Peyer's patch (tissue), 4 donors: ENCODE measurements at regions not wholly inside any gene's neighbourhood (a gene's known extent, or its start where the extent isn't known, plus 50 kb on each side); places are given as distances from the start of the nearest gene placed in this dataset.
"Not testable (repeated sequence)": the region's sequence is repeated elsewhere in the genome, so short reads cannot be mapped to it uniquely, and the experiment has no call there.

Source experiments
- DNase-seq, 3 donors: peaks; one replicate each; pipeline ENCODE4 v3.0.0-alpha.2; 2017 to 2019
- H3K27ac ChIP-seq, 4 donors: fragments of 200-600 bp; sonication (generic); one replicate each; pipeline ENCODE4 v1.5.1; 2016 to 2019
- H3K27me3 ChIP-seq, 2 donors: fragments of 200-600 bp; sonication (generic); one replicate each; pipeline ENCODE4 v1.5.1; 2019
- H3K36me3 ChIP-seq, 3 donors: fragments of 200-600 bp; sonication (generic); one replicate each; pipeline ENCODE4 v1.5.1; 2016 to 2019
- H3K4me1 ChIP-seq, 4 donors: fragments of 200-600 bp; sonication (generic); one replicate each; pipeline ENCODE4 v1.5.1; 2016 to 2019
- H3K4me3 ChIP-seq, 4 donors: fragments of 200-600 bp; sonication (generic); 1 replicate in 3 of 4; 2 replicates in 1 of 4; pipeline ENCODE4 v1.5.1; 2016 to 2019; ENCODE audit warnings: mild to moderate bottlenecking in 1 of 4
- H3K9me3 ChIP-seq, 4 donors: fragments of 200-600 bp; sonication (generic); one replicate each; pipeline ENCODE4 v1.5.1; 2016 to 2019; ENCODE audit warnings: mild to moderate bottlenecking in 1 of 4
- CTCF ChIP-seq, 6 experiments: fragments of 450-650 bp in 4 of 6; fragments of 200-600 bp in 2 of 6; sonication (generic) in 1 of 6; IDR thresholded peaks; one replicate each; pipeline ENCODE4 v1.5.1; 2017 to 2019; ENCODE audit warnings: antibody characterized with exemption in 6 of 6, mild to moderate bottlenecking in 3 of 6, moderate library complexity in 1 of 6
- POLR2A ChIP-seq, 2 donors: fragments of 450-650 bp; IDR thresholded peaks; one replicate each; pipeline ENCODE4 v1.5.1; 2017; ENCODE audit warnings: antibody characterized with exemption in 2 of 2, mild to moderate bottlenecking in 2 of 2, moderate library complexity in 2 of 2

GRCh38 chr20:56776345-56776744, 147.2 kb downstream of the TFAP2C start:
- TF ChIP-seq POLR2A (IDR thresholded peaks at IDR 0.05), result no peak
- no peak for TF ChIP-seq CTCF (IDR thresholded peaks at IDR 0.05)
- Histone ChIP-seq H3K4me3 (no peak overlapping the region), H3K27me3 (no peaks in the 10 kb centered on the region), H3K4me1 (no peaks in the 10 kb centered on the region), H3K36me3 (no peaks in the 10 kb centered on the region), H3K9me3 (no peaks in the 10 kb centered on the region), H3K27ac (no peak overlapping the region)
- no peak for DNase-seq

- Histone ChIP-seq H3K4me1 (no peaks in the 10 kb centered on the region), H3K36me3 (no peaks in the 10 kb centered on the region), H3K27me3 (no peaks in the 10 kb centered on the region), H3K9me3 (no peaks in the 10 kb centered on the region), H3K4me3 (no peak overlapping the region), H3K27ac (no peak overlapping the region)
- no peak for DNase-seq
- TF ChIP-seq POLR2A (IDR thresholded peaks at IDR 0.05), result no peak
These were observed 149.7 kb downstream of the TFAP2C start for GRCh38 chr20:56778765-56779195.

DNA sequence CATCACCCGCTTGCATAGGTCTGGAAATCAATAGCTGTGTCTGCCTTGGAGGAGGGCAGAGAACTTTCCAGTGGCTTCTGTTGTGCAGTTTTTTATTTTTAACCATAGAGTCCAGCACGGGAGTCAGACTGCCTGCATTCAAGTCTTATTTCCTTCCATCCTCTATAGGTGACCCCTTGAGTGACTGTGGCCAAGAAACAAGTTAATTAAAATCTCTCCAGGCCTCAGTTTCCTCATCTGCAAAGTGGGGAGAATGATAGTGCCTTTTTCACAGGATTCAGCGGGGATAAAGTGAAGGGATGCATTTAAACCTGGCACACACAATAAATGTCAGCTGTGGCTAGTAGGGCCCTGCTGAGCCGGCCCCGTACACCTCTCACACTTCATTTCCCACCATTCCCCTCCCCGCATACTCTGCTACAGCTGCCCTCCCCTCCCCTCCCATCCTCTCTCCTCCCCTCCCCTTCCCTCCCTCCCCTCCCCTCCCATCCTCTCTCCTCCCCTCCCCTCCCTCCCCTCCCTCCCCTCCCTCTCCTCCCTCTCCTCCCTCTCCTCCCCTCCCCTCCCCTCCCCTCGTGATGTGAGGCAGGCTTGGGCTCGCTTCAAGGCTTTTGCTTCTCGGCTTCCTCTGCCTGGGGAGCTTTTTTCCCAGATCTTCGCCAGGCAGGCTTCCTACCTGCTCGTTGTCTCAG, 150.5 kb downstream of the TFAP2C start:
- H3K4me3 ChIP-seq, result no peak overlapping the region
- no peaks in the 10 kb centered on the region for H3K4me1 ChIP-seq
- H3K36me3 ChIP-seq, result no peaks in the 10 kb centered on the region
- no peak overlapping the region for H3K27ac ChIP-seq
- TF ChIP-seq CTCF (IDR thresholded peaks at IDR 0.05) (no peak), POLR2A (IDR thresholded peaks at IDR 0.05) (no peak)
- no peaks in the 10 kb centered on the region for H3K9me3 ChIP-seq
- H3K27me3 ChIP-seq, result no peaks in the 10 kb centered on the region
- DNase-seq, result no peak

- TF ChIP-seq CTCF (IDR thresholded peaks at IDR 0.05) (no peak), POLR2A (IDR thresholded peaks at IDR 0.05) (no peak)
- Histone ChIP-seq H3K36me3 (no peaks in the 10 kb centered on the region), H3K4me3 (no peak overlapping the region), H3K27me3 (no peaks in the 10 kb centered on the region), H3K9me3 (no peaks in the 10 kb centered on the region), H3K4me1 (no peaks in the 10 kb centered on the region), H3K27ac (no peak overlapping the region)
- DNase-seq, result no peak
These were observed 151.2 kb downstream of the TFAP2C start for GRCh38 chr20:56780266-56780665.

- H3K4me3 ChIP-seq, result no peak overlapping the region
- H3K9me3 ChIP-seq, result no peaks in the 10 kb centered on the region
- DNase-seq, result no peak
- no peaks in the 10 kb centered on the region for H3K27me3 ChIP-seq
- H3K27ac ChIP-seq, result no peak overlapping the region
- TF ChIP-seq CTCF (IDR thresholded peaks at IDR 0.05) (no peak), POLR2A (IDR thresholded peaks at IDR 0.05) (no peak)
- no peaks in the 10 kb centered on the region for H3K36me3 ChIP-seq
- H3K4me1 ChIP-seq, result no peaks in the 10 kb centered on the region
These were observed 152.1 kb downstream of the TFAP2C start for GRCh38 chr20:56781108-56781739.

- H3K27ac ChIP-seq, result peak overlapping the region in 1 of 4 donors; percentile 38
- H3K4me1 ChIP-seq, H3K9me3 ChIP-seq, H3K4me3 ChIP-seq, H3K36me3 ChIP-seq, DNase-seq, H3K27me3 ChIP-seq: not testable (repeated sequence)
These were observed 153.0 kb downstream of the TFAP2C start for GRCh38 chr20:56781987-56782560.

DNA sequence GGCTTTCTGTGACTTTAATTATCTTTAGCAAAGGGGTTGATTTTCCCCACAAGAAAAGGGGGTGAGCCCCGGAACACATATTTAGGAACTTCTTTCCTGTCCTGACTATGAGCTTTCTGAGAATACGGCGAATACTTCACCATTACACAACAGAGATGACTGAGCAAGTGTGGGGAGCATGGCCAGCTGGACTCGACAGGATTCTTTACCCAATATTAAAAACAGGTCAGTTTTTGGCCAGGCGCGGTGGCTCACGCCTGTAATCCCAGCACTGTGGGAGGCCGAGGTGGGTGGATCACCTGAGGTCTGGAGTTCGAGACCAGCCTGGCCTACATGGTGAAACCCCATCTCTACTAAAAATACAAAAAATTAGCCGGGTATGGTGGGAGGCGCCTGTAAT, 153.7 kb downstream of the TFAP2C start:
- not testable (repeated sequence) for H3K4me1 ChIP-seq, H3K36me3 ChIP-seq, H3K27me3 ChIP-seq, H3K9me3 ChIP-seq, H3K4me3 ChIP-seq
- DNase-seq, result peak in 1 of 3 donors; percentile 49
- H3K27ac ChIP-seq, result peak overlapping the region in 1 of 4 donors; percentile 38
